GM12865 (cell line): ENCODE measurements at regions not wholly inside any gene's neighbourhood (a gene's known extent, or its start where the extent isn't known, plus 50 kb on each side); places are given as distances from the start of the nearest gene placed in this dataset.
"Not testable (repeated sequence)": the region's sequence is repeated elsewhere in the genome, so short reads cannot be mapped to it uniquely, and the experiment has no call there.

Source experiments
- DNase-seq: peaks from one replicate; pipeline ENCODE4 v3.0.0; 2010; ENCODE audit warnings: low read depth
- H3K4me3 ChIP-seq: 2 replicates; pipeline ENCODE4 v1.5.1; 2011; ENCODE audit warnings: mild to moderate bottlenecking, low read depth, low read length, control low read depth
- TF ChIP-seq, protein P1 (sequence below): IDR thresholded peaks from 2 replicates; pipeline ENCODE4 v1.5.1; 2011; ENCODE audit warnings: low read length, control low read depth, low read depth, inconsistent platforms; ENCODE audit not compliant: insufficient read depth; ENCODE audit errors: missing control alignments

GRCh38 chr10:108338146-108338545 lies 1173.6 kb upstream of the SORCS1 start:
- H3K4me3 ChIP-seq: no peak overlapping the region
- DNase-seq: no peak
- TF ChIP-seq, protein P1, sequence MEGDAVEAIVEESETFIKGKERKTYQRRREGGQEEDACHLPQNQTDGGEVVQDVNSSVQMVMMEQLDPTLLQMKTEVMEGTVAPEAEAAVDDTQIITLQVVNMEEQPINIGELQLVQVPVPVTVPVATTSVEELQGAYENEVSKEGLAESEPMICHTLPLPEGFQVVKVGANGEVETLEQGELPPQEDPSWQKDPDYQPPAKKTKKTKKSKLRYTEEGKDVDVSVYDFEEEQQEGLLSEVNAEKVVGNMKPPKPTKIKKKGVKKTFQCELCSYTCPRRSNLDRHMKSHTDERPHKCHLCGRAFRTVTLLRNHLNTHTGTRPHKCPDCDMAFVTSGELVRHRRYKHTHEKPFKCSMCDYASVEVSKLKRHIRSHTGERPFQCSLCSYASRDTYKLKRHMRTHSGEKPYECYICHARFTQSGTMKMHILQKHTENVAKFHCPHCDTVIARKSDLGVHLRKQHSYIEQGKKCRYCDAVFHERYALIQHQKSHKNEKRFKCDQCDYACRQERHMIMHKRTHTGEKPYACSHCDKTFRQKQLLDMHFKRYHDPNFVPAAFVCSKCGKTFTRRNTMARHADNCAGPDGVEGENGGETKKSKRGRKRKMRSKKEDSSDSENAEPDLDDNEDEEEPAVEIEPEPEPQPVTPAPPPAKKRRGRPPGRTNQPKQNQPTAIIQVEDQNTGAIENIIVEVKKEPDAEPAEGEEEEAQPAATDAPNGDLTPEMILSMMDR: no peak

DNA sequence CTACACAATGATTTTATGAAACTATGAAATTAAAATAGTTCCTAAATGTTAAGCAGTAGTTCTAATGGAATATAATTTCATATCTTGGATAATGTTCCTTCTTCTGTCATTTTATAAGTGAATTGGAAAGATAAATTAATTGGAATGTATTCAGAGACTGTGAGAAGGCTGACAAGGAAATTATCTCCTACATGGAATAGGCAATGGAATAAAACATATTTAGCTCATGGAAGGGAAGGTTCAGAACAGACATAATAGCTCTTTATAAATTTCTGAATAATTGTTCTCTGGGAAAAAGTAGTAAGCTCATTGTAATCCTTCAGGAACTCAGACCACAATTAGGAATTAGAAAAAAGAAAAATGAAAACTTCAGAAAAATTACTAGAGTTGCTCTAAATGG lies 1172.3 kb upstream of the SORCS1 start:
- DNase-seq: no peak
- no peak overlapping the region for H3K4me3 ChIP-seq
- TF ChIP-seq, protein P1: no peak

- TF ChIP-seq, protein P1: no peak
- H3K4me3 ChIP-seq: no peak overlapping the region
- no peak for DNase-seq
These were observed 1163.2 kb upstream of the SORCS1 start for GRCh38 chr10:108327706-108328105.

DNA sequence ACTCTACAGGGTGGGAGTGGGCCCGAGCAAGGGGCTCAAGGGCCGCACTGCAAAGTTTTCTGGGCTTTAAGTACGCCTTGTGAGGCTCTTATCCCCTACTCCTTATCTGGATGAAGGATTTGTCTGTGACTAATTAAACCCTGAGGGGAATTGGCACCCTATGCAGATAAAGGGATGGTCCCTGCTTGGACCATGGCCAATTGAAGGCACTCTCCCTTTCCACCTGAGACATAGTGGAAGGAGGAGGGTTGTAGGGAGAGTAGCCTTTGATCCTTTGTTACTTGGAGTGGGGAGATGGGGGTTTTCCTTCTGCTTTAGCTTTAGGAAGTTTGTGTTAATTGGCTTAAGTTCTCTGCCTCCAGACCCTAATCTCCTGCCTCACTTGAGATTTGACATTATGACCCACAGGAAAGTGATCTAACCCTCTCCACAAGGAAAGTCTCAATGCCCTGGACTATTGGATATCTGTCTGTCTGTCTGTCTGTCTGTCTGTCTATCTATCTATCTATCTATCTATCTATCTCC lies 1158.8 kb upstream of the SORCS1 start:
- DNase-seq: no peak
- TF ChIP-seq, protein P1: no peak
- H3K4me3 ChIP-seq: no peak overlapping the region

- DNase-seq: no peak
- TF ChIP-seq, protein P1: no peak
- H3K4me3 ChIP-seq: no peak overlapping the region
These were observed 1155.1 kb upstream of the SORCS1 start for GRCh38 chr10:108319434-108320222.

DNA sequence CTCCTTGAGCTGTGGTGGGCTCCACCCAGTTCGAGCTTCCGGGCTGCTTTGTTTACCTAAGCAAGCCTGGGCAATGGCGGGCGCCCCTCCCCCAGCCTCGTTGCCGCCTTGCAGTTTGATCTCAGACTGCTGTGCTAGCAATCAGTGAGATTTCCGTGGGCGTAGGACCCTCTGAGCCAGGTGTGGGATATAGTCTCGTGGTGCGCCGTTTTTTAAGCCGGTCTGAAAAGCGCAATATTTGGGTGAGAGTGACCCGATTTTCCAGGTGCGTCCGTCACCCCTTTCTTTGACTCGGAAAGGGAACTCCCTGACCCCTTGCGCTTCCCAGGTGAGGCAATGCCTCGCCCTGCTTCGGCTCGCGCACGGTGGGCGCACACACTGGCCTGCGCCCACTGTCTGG lies 1151.1 kb upstream of the SORCS1 start:
- H3K4me3 ChIP-seq, DNase-seq: not testable (repeated sequence)

DNA sequence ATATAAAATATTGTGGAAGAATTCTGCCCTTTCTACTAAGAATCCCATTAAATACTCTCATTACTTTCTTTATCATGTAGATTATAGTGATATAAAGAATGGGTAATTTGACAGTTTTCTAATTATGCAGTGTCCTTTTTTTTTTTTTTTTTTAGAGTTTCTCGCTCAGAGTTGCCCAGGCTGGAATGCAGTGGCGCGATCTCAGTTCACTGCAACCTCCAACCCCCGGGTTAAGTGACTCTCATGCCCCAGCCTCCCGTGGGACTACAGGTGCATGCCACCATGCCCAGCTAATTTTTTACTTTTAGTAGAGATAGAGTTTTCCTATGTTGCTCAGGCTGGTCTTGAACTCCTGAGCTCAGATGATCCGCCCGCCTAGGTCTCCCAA lies 1143.4 kb upstream of the SORCS1 start:
- DNase-seq: no peak
- no peak overlapping the region for H3K4me3 ChIP-seq
- TF ChIP-seq, protein P1: no peak
